HG03064 (cell line): ENCODE measurements at regions not wholly inside any gene's neighbourhood (a gene's known extent, or its start where the extent isn't known, plus 50 kb on each side); places are given as distances from the start of the nearest gene placed in this dataset.

ENCODE experiments used
- ATAC-seq: cut with Tn5 transposase; IDR thresholded peaks from one replicate; pipeline ENCODE4 v1.9.1; 2021; ENCODE audit warnings: low read depth; ENCODE audit not compliant: unreplicated experiment

DNA sequence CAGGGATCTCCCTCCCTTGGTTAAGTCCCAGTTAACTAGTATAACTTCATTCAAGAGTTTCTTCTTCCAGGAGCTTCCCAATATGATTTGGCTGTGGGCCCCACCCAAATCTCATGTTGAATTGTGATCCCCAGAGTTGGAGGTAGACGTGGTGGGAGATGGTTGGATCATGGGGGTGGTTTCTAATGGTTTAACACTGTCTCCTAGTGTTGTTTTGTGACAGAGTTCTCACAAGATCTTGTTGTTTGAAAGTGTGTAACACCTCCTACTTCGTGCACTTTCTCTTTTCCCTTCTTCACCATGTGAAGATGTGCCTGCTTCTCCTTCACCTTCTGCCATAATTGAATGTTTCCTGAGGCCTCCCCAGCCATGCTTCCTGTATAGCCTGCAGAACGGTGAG, 251.8 kb upstream of the FGGY start:
- ATAC-seq = no peak

DNA sequence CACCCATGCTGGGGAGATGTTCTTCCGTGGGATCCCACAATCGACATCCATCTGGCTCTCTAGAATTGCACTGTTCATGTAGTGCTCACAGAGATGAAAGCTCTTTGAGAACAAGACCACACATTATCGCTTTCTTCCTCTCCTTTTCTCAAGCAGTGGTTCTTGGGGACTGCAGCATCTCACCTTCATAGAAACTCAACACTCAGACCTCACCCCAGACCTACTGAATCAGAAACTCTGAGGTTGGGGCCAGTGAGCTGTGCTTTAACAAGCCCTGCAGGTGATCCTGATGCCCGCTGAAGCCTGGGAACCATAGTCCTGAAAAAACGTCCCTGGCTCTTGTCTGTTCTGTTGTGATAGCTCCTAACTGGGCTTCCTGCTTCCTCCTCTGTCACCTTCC, 251.3 kb upstream of the FGGY start:
- ATAC-seq = no peak

DNA sequence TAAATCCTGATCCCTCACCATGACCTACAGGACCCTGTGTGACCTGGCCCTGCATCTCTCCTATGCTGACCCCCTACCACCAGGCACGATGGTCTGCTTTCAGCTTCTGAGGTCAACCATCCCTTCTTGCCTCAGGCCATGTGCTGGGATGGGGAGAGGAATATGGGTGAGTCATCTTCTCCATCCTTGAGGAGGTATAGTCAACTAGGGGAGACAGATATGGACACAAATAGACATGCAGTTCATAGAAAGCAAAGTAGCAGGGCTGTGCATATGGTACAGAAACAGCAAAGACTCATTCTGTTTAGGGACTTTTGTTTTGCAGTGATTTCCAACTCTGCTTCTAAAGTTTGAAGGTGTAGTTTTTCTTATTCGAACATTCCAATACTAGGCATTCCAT, 250.8 kb upstream of the FGGY start:
- ATAC-seq = no peak

DNA sequence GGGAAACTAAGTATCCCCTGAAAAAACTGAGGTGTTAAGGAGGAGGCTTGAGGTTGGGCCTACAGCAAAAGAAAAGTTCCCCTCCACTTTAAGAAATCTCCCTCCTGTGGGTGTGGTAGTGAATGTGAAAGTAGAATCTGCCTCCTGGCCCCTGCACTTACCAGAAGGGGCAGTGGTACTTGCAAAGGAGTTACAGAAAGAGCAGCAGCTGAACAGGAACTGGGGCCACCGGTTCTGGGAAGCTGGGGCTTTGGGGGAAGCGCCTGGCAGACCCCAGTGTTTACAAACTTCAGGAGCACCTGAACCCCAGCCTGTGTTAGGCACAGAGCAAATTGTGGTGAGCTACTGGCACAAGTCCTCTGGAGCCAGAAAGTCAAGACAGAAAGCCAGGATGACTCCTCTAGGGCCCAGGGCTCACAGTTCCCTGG, 250.2 kb upstream of the FGGY start:
- ATAC-seq = peak; percentile 74

DNA sequence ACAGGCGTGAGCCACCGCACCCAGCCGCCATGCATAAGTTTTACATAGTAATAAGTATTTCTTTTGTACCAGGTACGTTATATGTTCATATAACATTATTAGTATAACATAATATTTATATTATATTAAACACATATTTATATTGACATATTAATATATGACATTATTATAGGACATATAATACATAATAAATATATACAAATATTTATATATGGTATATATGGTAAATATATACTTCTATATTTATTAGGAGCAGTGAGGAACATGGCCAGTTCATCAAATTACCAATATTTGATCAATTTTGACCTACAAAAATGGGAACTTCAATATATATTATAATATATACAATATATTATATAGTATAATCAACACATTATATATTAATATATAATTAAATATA, 245.9 kb upstream of the FGGY start:
- no peak for ATAC-seq

DNA sequence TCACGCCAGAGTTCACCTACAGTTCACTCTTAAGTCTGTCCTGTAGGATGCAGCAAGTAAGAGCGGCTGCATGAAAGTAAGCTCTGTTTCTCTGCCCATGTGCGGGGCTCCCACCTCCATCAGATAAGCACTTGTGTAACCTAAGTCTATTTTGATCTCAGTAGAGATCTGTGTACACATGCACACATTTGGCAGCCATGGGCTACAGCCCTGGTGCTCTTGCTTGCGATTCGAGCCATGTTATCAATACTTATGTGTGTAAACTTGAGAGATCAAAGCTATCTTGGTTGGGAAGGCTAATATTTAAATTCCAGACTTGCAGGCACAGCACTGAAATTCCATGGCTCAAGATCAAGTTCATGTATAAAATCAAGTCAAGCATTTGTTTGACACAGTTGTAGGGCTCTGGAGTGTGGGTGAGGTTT, 244.7 kb upstream of the FGGY start:
- no peak for ATAC-seq

DNA sequence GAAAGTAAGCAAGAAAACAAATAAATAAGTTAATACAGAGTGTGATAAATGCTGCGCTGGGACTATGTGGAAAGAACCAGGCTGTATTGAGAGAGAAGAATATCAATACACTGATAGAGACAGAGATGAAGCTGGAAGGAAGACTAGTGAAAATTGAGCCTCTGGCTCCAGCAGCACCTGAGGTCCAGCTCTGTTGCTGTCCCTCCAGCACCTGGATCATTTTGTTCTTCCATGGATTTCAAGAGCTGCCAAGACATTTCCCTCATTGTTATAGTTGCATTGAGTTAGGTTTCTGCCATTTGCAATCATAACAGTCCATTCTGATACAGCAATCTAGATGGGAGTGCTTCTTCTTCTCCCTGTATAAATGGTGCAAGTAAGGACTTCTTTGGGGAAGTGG, 242.7 kb upstream of the FGGY start:
- no peak for ATAC-seq

DNA sequence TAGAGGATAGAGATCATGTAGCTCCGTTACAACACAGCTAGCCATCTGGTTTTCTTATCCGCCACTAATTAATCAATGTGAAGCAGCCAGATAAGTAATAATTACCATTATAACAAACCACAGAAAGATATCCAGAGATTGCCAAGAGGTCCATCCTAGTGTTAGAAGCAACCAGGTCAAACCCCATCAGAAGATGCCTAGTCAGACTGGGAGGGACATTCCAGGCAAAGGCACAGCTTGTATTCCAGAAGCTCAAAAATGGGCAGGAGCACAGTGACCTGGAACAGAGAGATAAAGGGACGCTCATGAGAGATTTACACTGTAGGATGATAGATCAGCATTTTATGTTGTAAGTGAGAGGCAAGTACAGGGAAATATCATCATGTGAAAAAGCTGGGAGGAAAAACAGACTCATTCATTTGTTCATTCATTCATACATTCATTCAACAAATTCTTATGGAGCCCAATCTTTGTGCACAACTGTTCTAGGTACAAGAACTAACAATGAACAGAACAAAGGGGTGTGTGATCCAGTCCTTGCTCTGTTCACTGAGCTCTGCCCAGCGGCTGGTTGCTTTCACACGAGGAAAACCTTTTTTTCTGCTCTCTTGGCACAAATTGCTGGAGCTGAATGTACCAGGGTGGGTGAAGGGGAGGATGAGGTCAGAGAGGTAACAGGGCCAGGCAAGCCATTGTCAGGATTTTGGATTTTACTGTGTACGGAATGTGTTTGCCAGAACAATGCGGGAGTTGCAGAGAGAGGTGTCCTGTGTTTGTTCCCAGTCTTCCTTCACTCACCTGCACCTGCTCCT, 240.8 kb upstream of the FGGY start:
- ATAC-seq = no peak

DNA sequence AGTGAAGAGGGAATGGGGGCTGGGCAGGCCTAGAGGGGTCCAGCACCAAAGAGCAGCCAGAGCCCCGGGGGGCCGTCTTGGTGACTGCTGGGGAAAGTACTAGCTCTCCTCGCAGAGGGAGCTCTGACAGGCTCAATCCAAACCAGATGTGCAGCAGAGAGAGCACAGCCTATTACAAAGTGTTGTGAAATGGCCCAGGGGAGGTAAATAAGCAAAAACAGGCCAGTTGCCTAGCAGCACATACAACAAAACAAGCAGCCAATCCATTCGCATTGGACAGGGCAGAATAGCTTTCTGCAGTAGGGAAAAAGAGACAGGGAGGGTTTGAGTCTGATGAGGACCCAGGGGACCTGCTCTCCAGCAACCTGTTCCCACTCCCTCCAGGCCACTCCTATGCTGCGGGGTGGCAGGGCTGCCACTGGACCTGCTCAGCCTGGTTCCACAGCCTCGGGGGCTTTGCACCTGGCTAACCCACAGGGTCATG, 239.6 kb upstream of the FGGY start:
- no peak for ATAC-seq

DNA sequence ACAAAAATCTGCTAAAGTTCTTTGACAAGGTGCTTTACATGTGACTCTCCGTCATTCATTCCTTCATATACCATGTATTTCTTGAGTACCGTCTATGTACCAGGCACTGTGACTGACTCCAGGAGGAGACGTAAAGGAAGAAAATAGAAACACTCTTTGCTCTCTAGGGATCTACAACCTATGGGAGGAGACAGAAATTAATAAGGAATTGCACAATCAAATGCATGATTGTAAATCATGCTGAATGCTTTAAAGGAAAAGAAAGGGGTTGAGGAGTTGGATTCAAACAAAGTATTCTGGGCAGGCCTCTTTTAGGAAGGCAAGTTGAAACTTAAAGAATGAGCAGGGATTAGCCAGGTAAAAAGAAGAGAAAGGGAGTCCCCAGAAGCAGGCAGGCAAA, 239.1 kb upstream of the FGGY start:
- no peak for ATAC-seq

DNA sequence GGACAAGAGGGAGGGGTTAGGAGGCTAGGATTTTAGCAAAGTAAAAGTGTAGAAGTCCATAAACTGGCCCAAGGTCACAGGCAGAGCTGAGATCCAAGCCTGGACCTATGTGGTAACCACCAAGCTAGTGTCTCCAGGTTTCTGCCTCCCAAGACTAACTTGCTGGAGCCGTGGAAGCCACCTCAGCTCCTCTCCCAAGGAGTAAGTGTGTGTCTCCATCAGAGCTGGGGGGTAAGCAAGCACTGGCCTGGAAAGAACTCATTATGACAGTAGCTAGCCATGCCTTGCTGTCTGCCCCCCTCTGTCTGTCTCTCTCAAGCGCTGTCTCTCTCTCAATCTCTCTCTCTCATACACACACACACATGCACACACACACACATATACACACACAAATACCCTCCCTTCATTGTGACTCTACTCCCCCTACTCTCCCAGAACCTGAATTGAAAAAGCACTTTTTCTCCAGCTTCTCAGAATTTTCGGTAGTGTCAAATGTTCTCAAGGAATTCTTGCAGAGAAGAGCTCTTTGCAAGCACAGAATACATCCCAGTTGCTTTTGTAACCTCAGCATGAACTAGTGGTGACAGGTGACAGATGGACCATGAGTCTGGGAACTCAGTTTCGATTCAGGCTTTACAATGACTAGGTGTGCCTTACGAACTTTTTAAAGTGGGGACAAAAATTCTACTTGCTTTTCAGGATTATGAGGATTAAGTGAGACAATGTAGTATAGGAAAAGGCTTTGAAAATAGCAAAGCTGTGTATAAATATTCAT, 238.0 kb upstream of the FGGY start:
- no peak for ATAC-seq

DNA sequence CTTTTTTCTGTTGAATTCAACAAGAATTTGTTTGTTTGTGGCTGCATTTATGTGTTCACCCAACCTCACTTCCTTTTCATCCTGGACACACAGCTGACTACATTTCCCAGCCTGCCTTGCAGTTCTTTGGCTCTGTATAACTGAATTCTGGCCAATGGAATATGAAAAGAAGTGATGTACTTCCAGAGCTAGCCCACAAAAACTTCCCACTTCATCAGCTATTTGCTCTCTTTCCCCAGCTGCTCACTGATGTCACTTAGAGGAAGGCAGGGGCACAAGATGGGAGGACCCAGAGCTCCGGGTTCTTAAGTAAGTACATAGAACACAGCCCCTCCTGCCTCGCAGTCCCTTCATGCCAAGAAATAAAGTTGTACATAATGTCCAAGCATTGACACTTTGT, 235.0 kb upstream of the FGGY start:
- no peak for ATAC-seq

DNA sequence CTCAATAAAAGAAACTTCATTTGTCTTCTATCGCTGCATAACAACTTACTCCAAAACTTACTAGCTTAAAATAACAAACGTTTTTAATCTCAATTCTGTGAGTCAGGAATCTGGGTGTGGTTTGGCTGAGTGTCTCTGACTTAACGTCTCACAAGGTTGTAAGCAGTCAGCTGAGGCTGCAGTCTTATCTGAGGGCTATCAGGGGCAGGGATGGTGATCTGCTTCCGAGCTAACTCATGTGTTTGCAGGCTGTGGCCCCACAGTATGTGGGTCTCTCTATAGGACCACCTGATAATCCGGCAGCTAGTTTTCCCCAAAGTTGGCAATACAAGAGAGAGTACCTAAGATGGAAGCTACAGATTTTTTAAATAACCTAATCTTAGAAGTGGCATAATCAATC, 234.2 kb upstream of the FGGY start:
- no peak for ATAC-seq

DNA sequence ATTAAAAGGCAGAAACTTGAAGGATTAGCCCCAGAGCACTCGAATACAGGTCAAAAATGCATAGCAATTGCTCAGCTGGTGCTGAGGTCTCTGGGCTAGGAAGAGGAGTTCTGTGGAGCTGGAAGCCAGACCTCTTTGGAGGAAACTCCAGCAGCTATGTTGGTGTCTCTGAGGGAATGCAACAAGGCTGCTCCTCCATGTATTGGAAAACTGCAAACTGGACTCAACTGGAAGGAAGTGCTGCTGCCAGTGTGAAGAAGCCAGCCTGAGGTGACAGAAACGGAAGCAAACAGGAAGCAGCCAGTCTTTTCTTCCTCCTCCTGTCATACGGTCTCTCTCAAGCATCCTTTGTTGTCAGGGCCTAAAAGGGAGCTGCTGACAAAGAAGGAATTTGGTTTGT, 233.4 kb upstream of the FGGY start:
- ATAC-seq = no peak

DNA sequence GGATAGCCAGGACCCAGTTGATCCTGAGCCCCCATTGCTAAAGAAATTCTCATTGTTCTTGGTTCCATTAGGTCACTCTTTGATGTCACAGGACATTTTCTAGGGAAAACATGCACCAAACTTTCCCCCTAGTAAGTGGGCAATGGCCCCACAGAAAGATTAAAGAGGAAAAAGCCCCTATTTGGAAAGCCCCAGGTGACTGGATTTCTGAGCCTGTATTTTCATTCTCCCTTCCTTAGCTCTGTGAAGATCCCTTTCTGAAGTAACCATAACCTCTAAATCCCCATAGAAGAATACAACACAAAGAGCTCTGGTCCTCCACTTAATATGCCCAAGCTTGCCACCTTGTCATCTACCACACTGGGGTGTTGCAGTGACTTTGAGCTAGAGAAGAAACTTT, 232.3 kb upstream of the FGGY start:
- ATAC-seq = no peak

DNA sequence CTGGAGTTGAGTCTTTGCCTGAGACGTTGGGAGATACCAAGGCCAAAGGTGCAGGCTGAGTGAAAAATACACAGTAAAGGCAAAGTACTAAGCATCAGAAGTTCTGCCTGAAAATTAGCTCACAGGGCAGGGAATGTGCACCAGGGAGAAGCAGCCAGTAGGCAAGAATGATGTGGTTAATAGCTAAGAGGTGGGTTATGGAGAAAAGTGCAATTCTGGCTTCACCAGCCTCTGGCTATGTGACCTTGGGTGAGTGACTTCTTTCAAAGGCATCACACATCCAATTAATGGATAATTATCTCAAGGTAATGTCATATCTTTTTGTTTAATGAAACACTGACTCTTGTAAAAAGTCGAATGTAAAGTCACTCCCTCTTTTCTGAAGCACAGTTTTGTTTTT, 230.7 kb upstream of the FGGY start:
- no peak for ATAC-seq

DNA sequence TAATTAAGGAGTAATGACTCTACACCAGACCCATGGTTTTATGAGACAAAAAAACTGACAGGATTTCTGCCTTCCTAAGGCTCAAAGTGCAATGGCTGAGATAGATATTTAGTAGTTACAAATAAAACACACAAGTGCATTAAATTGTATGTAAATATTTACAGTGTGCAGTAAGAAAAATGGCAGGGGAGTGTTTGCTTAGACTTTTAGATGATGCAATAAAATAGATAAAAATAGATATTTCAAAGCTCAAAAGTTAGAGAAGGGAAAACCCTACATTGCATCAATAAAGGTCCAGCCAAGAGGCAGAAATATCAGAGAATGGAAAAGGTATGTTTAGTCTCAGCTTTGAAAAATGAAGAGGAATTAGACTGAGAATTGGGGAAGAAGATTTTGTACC, 226.3 kb upstream of the FGGY start:
- ATAC-seq = no peak

DNA sequence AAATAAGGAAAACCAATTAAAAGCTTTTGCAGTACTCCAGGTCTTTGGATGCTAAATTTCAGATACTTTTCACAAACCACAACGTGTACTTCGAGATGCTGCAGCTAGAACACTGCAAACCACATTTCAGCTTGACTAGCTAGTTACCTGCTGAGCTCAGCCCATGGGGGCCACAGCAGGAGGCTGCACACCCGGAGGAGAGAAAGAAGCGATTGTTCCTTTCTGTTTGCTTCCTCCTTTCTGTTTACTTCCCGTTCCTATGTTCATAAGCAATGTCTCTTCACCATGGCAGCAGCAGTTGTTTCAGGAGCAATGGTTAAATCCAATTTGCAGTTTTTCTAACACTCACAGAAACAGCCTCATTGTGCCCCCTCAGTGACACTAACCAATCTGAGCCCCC, 225.6 kb upstream of the FGGY start:
- ATAC-seq = no peak

DNA sequence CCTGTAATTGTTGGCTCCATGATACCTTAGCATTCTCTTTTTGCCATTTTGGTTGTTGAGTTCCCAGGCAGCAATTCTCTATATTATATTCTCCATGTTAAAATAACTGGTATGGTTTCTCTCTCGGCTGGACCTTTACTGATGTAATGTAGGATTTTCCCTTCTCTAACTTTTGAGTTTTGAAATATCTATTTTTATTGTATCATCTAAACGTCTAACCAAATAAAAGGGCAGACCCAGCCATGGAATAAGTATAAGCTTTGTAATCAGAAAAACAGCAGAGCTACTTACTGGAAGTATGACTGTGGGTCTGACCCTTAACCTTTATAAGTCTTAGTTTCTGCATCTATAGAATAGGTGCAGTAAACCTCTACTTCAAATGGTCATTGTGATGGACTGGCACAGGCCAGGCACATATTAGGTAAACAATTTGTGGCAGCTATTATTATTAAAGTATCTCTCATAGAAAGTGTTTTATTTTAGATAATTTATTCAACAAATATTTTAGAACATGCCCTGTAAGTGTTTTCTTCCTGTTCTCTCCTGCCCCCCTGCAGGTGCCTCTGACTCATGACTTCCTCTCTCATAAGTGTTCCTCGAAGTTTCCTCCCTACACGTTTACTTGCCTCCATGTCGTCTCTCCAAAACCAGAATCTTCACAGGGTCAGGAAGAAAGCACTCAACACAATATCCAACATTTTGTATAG, 224.9 kb upstream of the FGGY start:
- ATAC-seq = no peak

DNA sequence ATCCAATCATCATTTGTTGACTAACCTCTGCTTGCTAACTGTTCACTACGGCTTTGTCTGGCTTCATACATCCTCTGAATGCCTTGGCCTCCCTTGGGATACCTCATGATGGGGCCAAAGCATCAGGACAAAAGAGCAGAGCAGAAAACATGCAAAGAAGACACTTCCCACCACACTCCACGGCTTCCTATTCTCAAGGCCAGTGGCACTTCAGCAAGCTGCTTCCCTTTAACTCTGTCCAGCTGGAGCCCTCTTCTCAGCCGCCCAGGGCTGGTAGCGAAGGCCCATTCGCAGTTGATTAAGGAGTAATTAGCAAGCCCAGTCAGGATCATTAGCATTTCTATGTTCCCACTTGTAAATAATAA, 224.3 kb upstream of the FGGY start:
- no peak for ATAC-seq

DNA sequence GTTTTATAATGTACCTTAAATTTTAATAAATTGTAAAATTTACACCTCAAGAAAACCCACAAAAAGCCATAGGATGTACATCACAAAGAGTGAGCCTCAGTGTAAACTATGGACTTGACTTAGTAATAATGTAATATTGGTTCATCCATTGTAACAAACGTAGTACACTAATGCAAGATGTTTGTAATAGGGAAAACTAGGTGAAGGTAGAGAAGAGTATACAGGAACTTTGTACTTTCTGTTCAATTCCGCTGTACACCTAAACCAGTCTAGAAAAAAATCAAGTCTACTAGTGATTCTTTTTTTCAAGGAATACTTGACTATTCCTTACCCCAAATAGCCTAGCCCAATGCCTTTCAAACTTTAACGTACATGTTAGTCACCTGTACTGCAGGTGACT, 222.3 kb upstream of the FGGY start:
- no peak for ATAC-seq
